MCF 10A (cell line): ENCODE measurements at regions not wholly inside any gene's neighbourhood (a gene's known extent, or its start where the extent isn't known, plus 50 kb on each side); places are given as distances from the start of the nearest gene placed in this dataset.

Experiments used
- BruUV-seq: library from RNA; stranded (reverse); fragments of 400-500 nt; replicated peaks from 2 replicates; lab custom pipeline; 2021; lab: Mats Ljungman, UMichigan
- CTCF ChIA-PET: fragments of 300-600 bp; sonication (Branson Sonifier 250); formaldehyde crosslinking; extraction: SDS; loops from one replicate; lab custom pipeline; 2021; ENCODE audit warnings: antibody characterized with exemption, inconsistent platforms; lab: Yijun Ruan, JAX
- POLR2A ChIA-PET: fragments of 300-600, 350-650 bp; sonication (Branson Sonifier 250); formaldehyde crosslinking; extraction: SDS; loops from one replicate; lab custom pipeline; 2020; ENCODE audit warnings: antibody characterized with exemption, inconsistent platforms; lab: Yijun Ruan, JAX
- DNase-seq: peaks from one replicate; pipeline ENCODE4 v3.0.0-alpha.2; 2018; ENCODE audit not compliant: unreplicated experiment
- H3K27ac Mint-ChIP-seq: one replicate; pipeline ENCODE4 v1.8.0; 2022; ENCODE audit warnings: mild to moderate bottlenecking, low read depth, mixed read lengths; ENCODE audit not compliant: unreplicated experiment
- H3K27me3 Mint-ChIP-seq: one replicate; pipeline ENCODE4 v1.8.0; 2022; ENCODE audit warnings: mixed read lengths; ENCODE audit not compliant: insufficient read depth, unreplicated experiment
- H3K36me3 Mint-ChIP-seq: one replicate; pipeline ENCODE4 v1.8.0; 2022; ENCODE audit warnings: mild to moderate bottlenecking, moderate library complexity, mixed read lengths; ENCODE audit not compliant: insufficient read depth, unreplicated experiment
- H3K4me1 Mint-ChIP-seq: one replicate; pipeline ENCODE4 v1.8.0; 2022; ENCODE audit warnings: mixed read lengths; ENCODE audit not compliant: insufficient read depth, unreplicated experiment
- H3K4me3 Mint-ChIP-seq: one replicate; pipeline ENCODE4 v1.8.0; 2022; ENCODE audit warnings: mild to moderate bottlenecking, moderate library complexity, mixed read lengths; ENCODE audit not compliant: unreplicated experiment
- H3K9me3 Mint-ChIP-seq: one replicate; pipeline ENCODE4 v1.8.0; 2022; ENCODE audit warnings: mixed read lengths; ENCODE audit not compliant: unreplicated experiment
- CTCF ChIP-seq: fragments of 200-600 bp; IDR thresholded peaks from one replicate; pipeline ENCODE4 v1.8.0; 2022; ENCODE audit warnings: antibody characterized with exemption, mild to moderate bottlenecking; ENCODE audit not compliant: unreplicated experiment
- intact Hi-C: fragments of 100-400 bp; cut with micrococcal nuclease; formaldehyde crosslinking; loops from 2 replicates; pipeline ENCODE4 v1.14.1; 2022

DNA sequence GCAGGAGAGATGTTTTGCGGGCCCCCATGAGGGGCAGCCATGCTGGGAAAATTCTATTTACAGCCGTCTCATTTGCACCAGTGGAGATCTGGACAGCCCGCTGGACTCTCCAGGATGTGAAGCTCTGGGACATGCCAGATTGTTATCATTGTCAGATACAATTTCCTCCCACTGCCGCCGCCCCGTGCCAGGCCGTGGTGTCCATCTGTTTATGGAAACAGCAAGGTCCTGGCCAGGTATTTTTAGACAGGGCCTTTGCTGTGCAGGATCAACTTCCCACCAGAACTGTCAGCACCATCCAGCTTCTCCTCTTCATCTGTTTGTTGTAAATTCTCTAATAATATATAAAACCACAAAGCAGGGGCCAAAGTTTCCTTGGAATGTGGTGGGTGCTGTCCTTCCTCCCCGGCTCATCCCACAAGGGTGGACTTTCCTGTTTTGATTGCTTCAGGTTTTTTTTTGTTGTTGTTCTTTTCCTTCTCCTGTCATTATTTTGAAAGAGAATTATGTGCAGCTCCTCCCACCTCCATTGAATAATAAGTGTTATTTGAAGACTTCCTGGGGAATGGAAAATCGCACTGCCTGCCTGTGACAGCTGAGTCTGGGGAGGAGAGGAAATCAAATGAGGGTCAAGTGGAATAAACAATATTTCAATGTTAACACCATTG lies 398.1 kb downstream of the TNS1 start:
- no peak for DNase-seq
- no peaks in the 10 kb centered on the region for H3K4me1 Mint-ChIP-seq
- POLR2A ChIA-PET, result interaction anchor here (0.6 kb wide), 1 partner anchor 487 kb away, joined by 3 read pairs; no protein-coding TSS in a partner anchor
- H3K9me3 Mint-ChIP-seq, result no peaks in the 10 kb centered on the region
- H3K27me3 Mint-ChIP-seq, result peaks cover 76% of the 10 kb centered on the region
- no peak overlapping the region for H3K4me3 Mint-ChIP-seq
- no peaks in the 10 kb centered on the region for H3K36me3 Mint-ChIP-seq
- intact Hi-C loops, result no loop called here
- CTCF ChIA-PET, result no interaction called here
- no TSS peak for BruUV-seq
- H3K27ac Mint-ChIP-seq, result no peak overlapping the region
- TF ChIP-seq CTCF, result no peak

DNA sequence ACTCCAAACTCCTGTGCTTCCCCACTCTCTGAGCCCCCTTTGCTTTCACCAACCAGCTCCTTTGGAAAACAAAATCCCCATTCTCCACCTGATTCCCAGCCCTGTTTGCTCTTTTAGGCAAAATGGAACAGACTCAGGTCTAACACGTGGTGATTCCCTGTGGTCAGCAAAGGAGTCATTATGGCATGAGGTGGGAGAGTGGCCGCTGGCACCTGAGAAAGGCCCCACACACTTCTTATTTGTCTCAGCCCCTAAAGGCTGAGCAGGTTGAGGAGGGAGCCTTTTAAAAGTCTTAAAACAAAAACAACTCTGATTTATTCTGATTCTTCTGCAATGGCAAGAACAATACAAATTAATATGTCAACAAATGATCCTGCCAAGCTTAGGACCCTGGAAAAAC lies 401.2 kb downstream of the TNS1 start:
- Mint-ChIP-seq H3K4me3 (no peak overlapping the region), H3K27me3 (peaks cover 90% of the 10 kb centered on the region), H3K4me1 (no peaks in the 10 kb centered on the region), H3K27ac (no peak overlapping the region), H3K36me3 (no peaks in the 10 kb centered on the region), H3K9me3 (no peaks in the 10 kb centered on the region)
- BruUV-seq, result no TSS peak
- no peak for TF ChIP-seq CTCF
- POLR2A ChIA-PET, result no interaction called here
- DNase-seq, result no peak
- CTCF ChIA-PET, result interaction anchor here (0.6 kb wide), 1 partner anchor 128 kb away, joined by 3 read pairs; no protein-coding TSS in a partner anchor
- intact Hi-C loops, result no loop called here

- BruUV-seq, result no TSS peak
- CTCF ChIA-PET, result no interaction called here
- H3K27me3 Mint-ChIP-seq, result peaks cover 99% of the 10 kb centered on the region
- H3K9me3 Mint-ChIP-seq, result no peaks in the 10 kb centered on the region
- no peaks in the 10 kb centered on the region for H3K36me3 Mint-ChIP-seq
- no peak overlapping the region for H3K27ac Mint-ChIP-seq
- no peak for DNase-seq
- intact Hi-C loops, result no loop called here
- POLR2A ChIA-PET, result no interaction called here
- no peak overlapping the region for H3K4me3 Mint-ChIP-seq
- no peak for TF ChIP-seq CTCF
- H3K4me1 Mint-ChIP-seq, result no peaks in the 10 kb centered on the region
These were observed 402.9 kb downstream of the TNS1 start for GRCh38 chr2:217599906-217600305.

GRCh38 chr2:217597681-217598080 lies 405.1 kb downstream of the TNS1 start:
- CTCF ChIA-PET, result no interaction called here
- intact Hi-C loops, result no loop called here
- Mint-ChIP-seq H3K4me1 (no peaks in the 10 kb centered on the region), H3K9me3 (no peaks in the 10 kb centered on the region), H3K4me3 (no peak overlapping the region), H3K36me3 (no peaks in the 10 kb centered on the region), H3K27me3 (peaks cover 90% of the 10 kb centered on the region), H3K27ac (no peak overlapping the region)
- no TSS peak for BruUV-seq
- TF ChIP-seq CTCF, result no peak
- no peak for DNase-seq
- POLR2A ChIA-PET, result no interaction called here
